A673 (cell line): ENCODE measurements at regions not wholly inside any gene's neighbourhood (a gene's known extent, or its start where the extent isn't known, plus 50 kb on each side); places are given as distances from the start of the nearest gene placed in this dataset.
"Not testable (repeated sequence)": the region's sequence is repeated elsewhere in the genome, so short reads cannot be mapped to it uniquely, and the experiment has no call there.

ENCODE experiments used
- BruUV-seq: library from RNA; stranded (reverse); fragments of 400-500 nt; replicated peaks from 2 replicates; lab custom pipeline; 2021; lab: Mats Ljungman, UMichigan
- CTCF ChIA-PET: fragments of 300-600 bp; sonication (Branson Sonifier 250); formaldehyde crosslinking; loops from one replicate; lab custom pipeline; 2022; ENCODE audit warnings: antibody characterized with exemption; lab: Charles Lee
- POLR2A ChIA-PET: fragments of 300-600 bp; sonication (Branson Sonifier 250); formaldehyde crosslinking; loops from one replicate; lab custom pipeline; 2022; ENCODE audit warnings: antibody characterized with exemption; ENCODE audit not compliant: low non-redundant PET; lab: Charles Lee
- DNase-seq: peaks from one replicate; pipeline ENCODE4 v3.0.0-alpha.2; 2015; ENCODE audit warnings: low spot score
- H3K27ac ChIP-seq: fragments of 200-600 bp; sonication (generic); 2 replicates; pipeline ENCODE4 v1.5.1; 2016; ENCODE audit warnings: mixed run types, low read depth, mild to moderate bottlenecking, mixed read lengths, antibody characterized with exemption, low read length; ENCODE audit not compliant: poor library complexity, severe bottlenecking
- H3K27me3 ChIP-seq: fragments of 200-600 bp; sonication (generic); replicated peaks from 2 replicates; pipeline ENCODE4 v1.6.1; 2017; ENCODE audit warnings: mixed run types, low read depth, mild to moderate bottlenecking, mixed read lengths, antibody characterized with exemption, low read length; ENCODE audit not compliant: insufficient read depth, poor library complexity
- H3K36me3 ChIP-seq: fragments of 200-600 bp; sonication (generic); 2 replicates; pipeline ENCODE4 v1.6.1; 2016; ENCODE audit warnings: mixed run types, mild to moderate bottlenecking, mixed read lengths, antibody characterized with exemption, low read length; ENCODE audit not compliant: insufficient read depth, poor library complexity, severe bottlenecking
- H3K4me1 ChIP-seq: fragments of 200-600 bp; sonication (generic); 2 replicates; pipeline ENCODE4 v1.6.1; 2017; ENCODE audit warnings: mixed run types, mild to moderate bottlenecking, mixed read lengths, antibody characterized with exemption, low read length; ENCODE audit not compliant: insufficient read depth, poor library complexity, severe bottlenecking
- H3K4me3 ChIP-seq: fragments of 200-600 bp; sonication (generic); 2 replicates; pipeline ENCODE4 v1.5.1; 2016; ENCODE audit warnings: low read depth, mixed run types, mild to moderate bottlenecking, mixed read lengths, low read length; ENCODE audit not compliant: poor library complexity, severe bottlenecking
- H3K9me3 ChIP-seq: fragments of 200-600 bp; sonication (generic); 2 replicates; pipeline ENCODE4 v1.6.1; 2016; ENCODE audit warnings: mixed run types, low read depth, mild to moderate bottlenecking, mixed read lengths, antibody characterized with exemption, low read length; ENCODE audit not compliant: poor library complexity, severe bottlenecking
- EZH2 ChIP-seq: fragments of 200-600 bp; sonication (generic); IDR thresholded peaks from 2 replicates; pipeline ENCODE4 v1.6.1; 2017; ENCODE audit warnings: borderline replicate concordance, low read depth, mild to moderate bottlenecking, mixed read lengths, antibody characterized with exemption, low read length; ENCODE audit not compliant: poor library complexity, severe bottlenecking
- intact Hi-C: fragments of 100-400 bp; cut with micrococcal nuclease; formaldehyde crosslinking; loops from one replicate; pipeline ENCODE4 v1.10.0; 2022; ENCODE audit not compliant: unreplicated experiment
- TF ChIP-seq, protein P1 (sequence below): fragments of 300-800, 200-600 bp; sonication (generic); conservative IDR thresholded peaks from 2 replicates; pipeline ENCODE4 v1.5.1; 2017; ENCODE audit warnings: low read depth, mild to moderate bottlenecking, antibody characterized with exemption, low read length, moderate library complexity, mixed read lengths

DNA sequence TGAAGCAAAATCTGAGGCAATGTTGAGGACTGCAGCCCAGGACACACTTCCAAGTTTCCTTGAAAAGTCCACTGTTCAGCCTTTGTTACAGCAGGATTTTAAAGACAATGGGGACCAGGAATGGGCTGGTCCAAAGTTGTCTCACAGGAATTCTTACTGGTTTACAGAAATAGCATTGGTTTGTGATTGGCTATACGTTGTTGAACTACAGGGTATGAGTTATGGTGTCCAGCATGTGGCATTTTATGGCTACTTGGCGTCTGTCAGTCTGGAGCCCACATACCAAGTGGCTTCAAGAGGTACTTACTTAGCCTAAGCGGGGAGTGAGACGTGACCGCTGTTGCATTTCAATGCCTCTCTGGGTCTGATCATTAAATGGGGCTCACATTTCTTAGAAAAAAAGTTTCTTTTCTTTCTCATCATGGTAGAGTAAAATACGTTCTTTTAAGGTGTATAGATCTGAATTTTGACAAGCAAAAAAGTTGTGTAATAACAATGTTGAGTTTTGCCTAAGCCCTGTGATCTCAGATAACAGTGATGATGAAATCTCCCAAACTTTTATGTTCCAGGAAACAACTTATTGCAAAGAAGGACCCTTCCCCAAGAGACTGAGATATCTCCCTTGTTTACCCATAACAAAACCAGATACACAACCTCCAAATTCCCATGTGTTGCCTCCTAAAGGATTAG is 100.0 kb upstream of the TRIM24 start:
- Histone ChIP-seq H3K9me3 (no peaks in the 10 kb centered on the region), H3K4me3 (no peak overlapping the region), H3K27me3 (no peaks in the 10 kb centered on the region), H3K36me3 (no peaks in the 10 kb centered on the region), H3K27ac (no peak overlapping the region), H3K4me1 (no peaks in the 10 kb centered on the region)
- no peak for DNase-seq
- no TSS peak for BruUV-seq
- ChIA-PET POLR2A (no interaction called here), CTCF (no interaction called here)
- TF ChIP-seq EZH2 = no peak
- TF ChIP-seq, protein P1, sequence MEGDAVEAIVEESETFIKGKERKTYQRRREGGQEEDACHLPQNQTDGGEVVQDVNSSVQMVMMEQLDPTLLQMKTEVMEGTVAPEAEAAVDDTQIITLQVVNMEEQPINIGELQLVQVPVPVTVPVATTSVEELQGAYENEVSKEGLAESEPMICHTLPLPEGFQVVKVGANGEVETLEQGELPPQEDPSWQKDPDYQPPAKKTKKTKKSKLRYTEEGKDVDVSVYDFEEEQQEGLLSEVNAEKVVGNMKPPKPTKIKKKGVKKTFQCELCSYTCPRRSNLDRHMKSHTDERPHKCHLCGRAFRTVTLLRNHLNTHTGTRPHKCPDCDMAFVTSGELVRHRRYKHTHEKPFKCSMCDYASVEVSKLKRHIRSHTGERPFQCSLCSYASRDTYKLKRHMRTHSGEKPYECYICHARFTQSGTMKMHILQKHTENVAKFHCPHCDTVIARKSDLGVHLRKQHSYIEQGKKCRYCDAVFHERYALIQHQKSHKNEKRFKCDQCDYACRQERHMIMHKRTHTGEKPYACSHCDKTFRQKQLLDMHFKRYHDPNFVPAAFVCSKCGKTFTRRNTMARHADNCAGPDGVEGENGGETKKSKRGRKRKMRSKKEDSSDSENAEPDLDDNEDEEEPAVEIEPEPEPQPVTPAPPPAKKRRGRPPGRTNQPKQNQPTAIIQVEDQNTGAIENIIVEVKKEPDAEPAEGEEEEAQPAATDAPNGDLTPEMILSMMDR = no peak
- intact Hi-C loops = no loop called here

- intact Hi-C loops = no loop called here
- Histone ChIP-seq H3K4me3 (no peak overlapping the region), H3K27me3 (no peaks in the 10 kb centered on the region), H3K9me3 (no peaks in the 10 kb centered on the region), H3K4me1 (no peaks in the 10 kb centered on the region), H3K36me3 (no peaks in the 10 kb centered on the region), H3K27ac (no peak overlapping the region)
- POLR2A ChIA-PET = no interaction called here
- no TSS peak for BruUV-seq
- CTCF ChIA-PET = no interaction called here
- no peak for DNase-seq
- TF ChIP-seq, protein P1 = no peak
- TF ChIP-seq EZH2 = no peak
Observed at GRCh38 chr7:138363721-138364120, 96.3 kb upstream of the TRIM24 start.

- H3K4me1 ChIP-seq, H3K27me3 ChIP-seq, CTCF ChIA-PET, H3K4me3 ChIP-seq, POLR2A ChIA-PET, H3K27ac ChIP-seq, BruUV-seq, DNase-seq, H3K36me3 ChIP-seq, H3K9me3 ChIP-seq, intact Hi-C loops: not testable (repeated sequence)
Observed at GRCh38 chr7:138366137-138366536, 93.9 kb upstream of the TRIM24 start.

- intact Hi-C loops, H3K4me1 ChIP-seq, H3K27me3 ChIP-seq, BruUV-seq, H3K27ac ChIP-seq, CTCF ChIA-PET, H3K36me3 ChIP-seq, POLR2A ChIA-PET, DNase-seq, H3K4me3 ChIP-seq, H3K9me3 ChIP-seq: not testable (repeated sequence)
Observed at GRCh38 chr7:138366676-138367075, 93.4 kb upstream of the TRIM24 start.
